Suprapubic skin (tissue), 4 donors: ENCODE measurements at regions not wholly inside any gene's neighbourhood (a gene's known extent, or its start where the extent isn't known, plus 50 kb on each side); places are given as distances from the start of the nearest gene placed in this dataset.

ENCODE experiments used
- DNase-seq, 2 donors: peaks; one replicate each; pipeline ENCODE4 v3.0.0-alpha.2; 2019; ENCODE audit warnings: low spot score in 2 of 2
- H3K27ac ChIP-seq: fragments of 200-600 bp; sonication (generic); one replicate; pipeline ENCODE4 v1.5.1; 2019
- H3K27me3 ChIP-seq: fragments of 200-600 bp; sonication (generic); one replicate; pipeline ENCODE4 v1.5.1; 2019
- H3K36me3 ChIP-seq: fragments of 200-600 bp; sonication (generic); one replicate; pipeline ENCODE4 v1.5.1; 2019
- H3K4me1 ChIP-seq: fragments of 200-600 bp; sonication (generic); one replicate; pipeline ENCODE4 v1.5.1; 2019
- H3K4me3 ChIP-seq: fragments of 200-600 bp; sonication (generic); one replicate; pipeline ENCODE4 v1.5.1; 2019; ENCODE audit warnings: mild to moderate bottlenecking
- H3K9me3 ChIP-seq: fragments of 200-600 bp; sonication (generic); one replicate; pipeline ENCODE4 v1.5.1; 2019
- CTCF ChIP-seq, 2 donors: fragments of 200-600 bp in 1 of 2; fragments of 450-650 bp in 1 of 2; sonication (generic) in 1 of 2; IDR thresholded peaks; one replicate each; pipeline ENCODE4 v1.5.1; 2016 to 2019; ENCODE audit warnings: antibody characterized with exemption in 2 of 2, mild to moderate bottlenecking in 1 of 2, moderate library complexity in 1 of 2
- EP300 ChIP-seq: sonication (generic); formaldehyde crosslinking; IDR thresholded peaks from one replicate; pipeline ENCODE4 v1.6.1; 2017; ENCODE audit warnings: antibody characterized with exemption
- POLR2A ChIP-seq, 2 donors: fragments of 450-650 bp; IDR thresholded peaks; one replicate each; pipeline ENCODE4 v1.6.1; 2017; ENCODE audit warnings: antibody characterized with exemption in 2 of 2, mild to moderate bottlenecking in 2 of 2, moderate library complexity in 2 of 2
- POLR2AphosphoS5 ChIP-seq, 3 donors: sonication (generic); formaldehyde crosslinking; IDR thresholded peaks; one replicate each; pipeline ENCODE4 v1.6.1; 2017; ENCODE audit warnings: antibody characterized with exemption in 3 of 3
- WGBS: methylation state at CpG from one replicate; pipeline ENCODE4 v1.1.5; 2018; 5-methylcytosine and 5-hydroxymethylcytosine counted together

GRCh38 chr15:54859982-54860381 lies 336.8 kb downstream of the RSL24D1 start:
- no peak overlapping the region for H3K27ac ChIP-seq
- H3K4me1 ChIP-seq = no peaks in the 10 kb centered on the region
- no peak for TF ChIP-seq POLR2AphosphoS5 (IDR thresholded peaks at IDR 0.05)
- no peak for TF ChIP-seq EP300
- no peak for TF ChIP-seq CTCF (IDR thresholded peaks at IDR 0.05)
- no peak for TF ChIP-seq POLR2A (IDR thresholded peaks at IDR 0.05)
- no peak for DNase-seq
- no peaks in the 10 kb centered on the region for H3K36me3 ChIP-seq
- peaks cover 9% of the 10 kb centered on the region for H3K9me3 ChIP-seq
- no peak overlapping the region for H3K4me3 ChIP-seq
- H3K27me3 ChIP-seq = no peaks in the 10 kb centered on the region

- DNase-seq = no peak
- H3K27ac ChIP-seq = no peak overlapping the region
- H3K36me3 ChIP-seq = no peaks in the 10 kb centered on the region
- 96% methylated on average over 1 of the region's 1 CpG for WGBS
- no peaks in the 10 kb centered on the region for H3K27me3 ChIP-seq
- peaks cover 8% of the 10 kb centered on the region for H3K9me3 ChIP-seq
- TF ChIP-seq CTCF (IDR thresholded peaks at IDR 0.05) (no peak), EP300 (no peak), POLR2AphosphoS5 (IDR thresholded peaks at IDR 0.05) (no peak), POLR2A (IDR thresholded peaks at IDR 0.05) (no peak)
- no peak overlapping the region for H3K4me3 ChIP-seq
- H3K4me1 ChIP-seq = no peaks in the 10 kb centered on the region
Measured at GRCh38 chr15:54854667-54855066, 342.1 kb downstream of the RSL24D1 start.

GRCh38 chr15:54850101-54850500 lies 346.6 kb downstream of the RSL24D1 start:
- Histone ChIP-seq H3K4me1 (no peaks in the 10 kb centered on the region), H3K9me3 (no peaks in the 10 kb centered on the region), H3K27me3 (no peaks in the 10 kb centered on the region), H3K4me3 (no peak overlapping the region), H3K27ac (no peak overlapping the region), H3K36me3 (no peaks in the 10 kb centered on the region)
- TF ChIP-seq EP300 (no peak), CTCF (IDR thresholded peaks at IDR 0.05) (no peak)
- no peak for DNase-seq
- 58% methylated on average over 4 of the region's 4 CpGs for WGBS

- DNase-seq = no peak
- no peak overlapping the region for H3K4me3 ChIP-seq
- no peak overlapping the region for H3K27ac ChIP-seq
- H3K27me3 ChIP-seq = no peaks in the 10 kb centered on the region
- TF ChIP-seq CTCF (IDR thresholded peaks at IDR 0.05) (no peak), POLR2AphosphoS5 (IDR thresholded peaks at IDR 0.05) (no peak), EP300 (no peak), POLR2A (IDR thresholded peaks at IDR 0.05) (no peak)
- no peaks in the 10 kb centered on the region for H3K4me1 ChIP-seq
- H3K36me3 ChIP-seq = no peaks in the 10 kb centered on the region
- H3K9me3 ChIP-seq = no peaks in the 10 kb centered on the region
Measured at GRCh38 chr15:54843006-54843405, 353.7 kb downstream of the RSL24D1 start.

GRCh38 chr15:54841701-54842305 lies 354.9 kb downstream of the RSL24D1 start:
- no peaks in the 10 kb centered on the region for H3K4me1 ChIP-seq
- WGBS = 72% methylated on average over 3 of the region's 3 CpGs
- no peaks in the 10 kb centered on the region for H3K36me3 ChIP-seq
- H3K4me3 ChIP-seq = no peak overlapping the region
- H3K27ac ChIP-seq = no peak overlapping the region
- TF ChIP-seq EP300 (no peak), POLR2AphosphoS5 (IDR thresholded peaks at IDR 0.05) (no peak)
- H3K27me3 ChIP-seq = no peaks in the 10 kb centered on the region
- no peak for DNase-seq
- no peaks in the 10 kb centered on the region for H3K9me3 ChIP-seq
